Calu3 (cell line): ENCODE measurements at regions not wholly inside any gene's neighbourhood (a gene's known extent, or its start where the extent isn't known, plus 50 kb on each side); places are given as distances from the start of the nearest gene placed in this dataset.

Experiments
- BruUV-seq: library from RNA; stranded (reverse); fragments of 400-500 nt; replicated peaks from 2 replicates; lab custom pipeline; 2021; lab: Mats Ljungman, UMichigan
- CTCF ChIA-PET: fragments of 300-600 bp; sonication (Branson Sonifier 250); formaldehyde crosslinking; loops from one replicate; lab custom pipeline; 2022; ENCODE audit warnings: antibody characterized with exemption; lab: Charles Lee
- DNase-seq: peaks from one replicate; pipeline ENCODE4 v3.0.0; 2022
- H3K27ac Mint-ChIP-seq: one replicate; pipeline ENCODE4 v1.8.0; 2022; ENCODE audit warnings: mixed read lengths; ENCODE audit not compliant: unreplicated experiment
- H3K27me3 Mint-ChIP-seq: one replicate; pipeline ENCODE4 v1.8.0; 2022; ENCODE audit warnings: mixed read lengths; ENCODE audit not compliant: unreplicated experiment
- H3K36me3 Mint-ChIP-seq: one replicate; pipeline ENCODE4 v1.8.0; 2022; ENCODE audit warnings: mild to moderate bottlenecking, moderate library complexity, mixed read lengths; ENCODE audit not compliant: insufficient read depth, unreplicated experiment
- H3K4me1 Mint-ChIP-seq: one replicate; pipeline ENCODE4 v1.8.0; 2022; ENCODE audit warnings: mild to moderate bottlenecking, low read depth, mixed read lengths; ENCODE audit not compliant: unreplicated experiment
- H3K4me3 Mint-ChIP-seq: one replicate; pipeline ENCODE4 v1.8.0; 2022; ENCODE audit warnings: mild to moderate bottlenecking, low read depth, moderate library complexity, mixed read lengths; ENCODE audit not compliant: unreplicated experiment
- H3K9me3 Mint-ChIP-seq: one replicate; pipeline ENCODE4 v1.8.0; 2022; ENCODE audit warnings: low read depth, mixed read lengths; ENCODE audit not compliant: unreplicated experiment
- CTCF ChIP-seq: fragments of 200-600 bp; IDR thresholded peaks from one replicate; pipeline ENCODE4 v1.8.0; 2022; ENCODE audit warnings: antibody characterized with exemption; ENCODE audit not compliant: unreplicated experiment
- intact Hi-C: fragments of 100-400 bp; cut with micrococcal nuclease; formaldehyde crosslinking; loops from one replicate; pipeline ENCODE4 v1.10.0; 2022; ENCODE audit not compliant: unreplicated experiment

GRCh38 chr22:27594474-27595134, 207.0 kb downstream of the MN1 start:
- CTCF ChIA-PET = no interaction called here
- no peak overlapping the region for H3K27ac Mint-ChIP-seq
- H3K36me3 Mint-ChIP-seq = no peaks in the 10 kb centered on the region
- intact Hi-C loops = no loop called here
- H3K27me3 Mint-ChIP-seq = peaks cover 10% of the 10 kb centered on the region
- no peaks in the 10 kb centered on the region for H3K9me3 Mint-ChIP-seq
- no peak for TF ChIP-seq CTCF
- no peak for DNase-seq
- BruUV-seq = no TSS peak
- H3K4me3 Mint-ChIP-seq = no peak overlapping the region
- no peaks in the 10 kb centered on the region for H3K4me1 Mint-ChIP-seq

GRCh38 chr22:27596133-27596870, 205.3 kb downstream of the MN1 start:
- no peaks in the 10 kb centered on the region for H3K36me3 Mint-ChIP-seq
- H3K4me3 Mint-ChIP-seq = no peak overlapping the region
- DNase-seq = no peak
- no peaks in the 10 kb centered on the region for H3K4me1 Mint-ChIP-seq
- no peaks in the 10 kb centered on the region for H3K9me3 Mint-ChIP-seq
- TF ChIP-seq CTCF = no peak
- CTCF ChIA-PET = no interaction called here
- BruUV-seq = no TSS peak
- peaks cover 3% of the 10 kb centered on the region for H3K27me3 Mint-ChIP-seq
- intact Hi-C loops = no loop called here
- H3K27ac Mint-ChIP-seq = no peak overlapping the region

- CTCF ChIA-PET = no interaction called here
- Mint-ChIP-seq H3K27ac (no peak overlapping the region), H3K27me3 (peaks cover 17% of the 10 kb centered on the region), H3K9me3 (no peaks in the 10 kb centered on the region), H3K4me1 (no peaks in the 10 kb centered on the region), H3K4me3 (no peak overlapping the region), H3K36me3 (no peaks in the 10 kb centered on the region)
- TF ChIP-seq CTCF = no peak
- intact Hi-C loops = no loop called here
- DNase-seq = peak; percentile 24
- BruUV-seq = no TSS peak
Measured at GRCh38 chr22:27597703-27598444, 203.7 kb downstream of the MN1 start.

- Mint-ChIP-seq H3K27ac (no peak overlapping the region), H3K36me3 (no peaks in the 10 kb centered on the region), H3K9me3 (no peaks in the 10 kb centered on the region), H3K4me1 (no peaks in the 10 kb centered on the region), H3K27me3 (peaks cover 26% of the 10 kb centered on the region), H3K4me3 (no peak overlapping the region)
- BruUV-seq = no TSS peak
- CTCF ChIA-PET = interaction anchor here (0.5 kb wide), 1 partner anchor 1037 kb away, joined by 3 read pairs; no protein-coding TSS in a partner anchor
- no peak for TF ChIP-seq CTCF
- intact Hi-C loops = no loop called here
- DNase-seq = no peak
Measured at GRCh38 chr22:27598792-27599191, 202.8 kb downstream of the MN1 start.
